HG02970 (cell line): ENCODE measurements at regions not wholly inside any gene's neighbourhood (a gene's known extent, or its start where the extent isn't known, plus 50 kb on each side); places are given as distances from the start of the nearest gene placed in this dataset.
A peak's percentile ranks its signal among the peaks of the same experiment; 100 is the strongest.

Experiments
- ATAC-seq: cut with Tn5 transposase; IDR thresholded peaks from one replicate; pipeline ENCODE4 v1.9.1; 2021; ENCODE audit warnings: mild to moderate bottlenecking, moderate library complexity, moderate number of reproducible peaks; ENCODE audit not compliant: unreplicated experiment, low FRiP score

GRCh38 chr4:154107337-154107736 lies 318.5 kb upstream of the SFRP2 start:
- ATAC-seq = no peak

- no peak for ATAC-seq
These were observed 299.9 kb upstream of the SFRP2 start for GRCh38 chr4:154088741-154089140.

GRCh38 chr4:154086247-154086646 lies 297.4 kb upstream of the SFRP2 start:
- no peak for ATAC-seq

GRCh38 chr4:154084864-154085263 lies 296.0 kb upstream of the SFRP2 start:
- ATAC-seq = no peak

- peak; percentile 48 for ATAC-seq
These were observed 294.1 kb upstream of the SFRP2 start for GRCh38 chr4:154082760-154083535.

GRCh38 chr4:154081391-154081790 lies 292.5 kb upstream of the SFRP2 start:
- no peak for ATAC-seq

- no peak for ATAC-seq
These were observed 289.8 kb upstream of the SFRP2 start for GRCh38 chr4:154078504-154079350.

- ATAC-seq = no peak
These were observed 288.0 kb upstream of the SFRP2 start for GRCh38 chr4:154076921-154077320.

- ATAC-seq = no peak
These were observed 284.4 kb upstream of the SFRP2 start for GRCh38 chr4:154073107-154073822.

- ATAC-seq = no peak
These were observed 278.9 kb upstream of the SFRP2 start for GRCh38 chr4:154067786-154068185.

GRCh38 chr4:154065368-154065767 lies 276.5 kb upstream of the SFRP2 start:
- ATAC-seq = no peak

- ATAC-seq = no peak
These were observed 275.4 kb upstream of the SFRP2 start for GRCh38 chr4:154064244-154064643.

- ATAC-seq = no peak
These were observed 260.7 kb upstream of the SFRP2 start for GRCh38 chr4:154049457-154050181.

GRCh38 chr4:154047733-154048132 lies 258.9 kb upstream of the SFRP2 start:
- ATAC-seq = no peak

- no peak for ATAC-seq
These were observed 256.0 kb upstream of the SFRP2 start for GRCh38 chr4:154044742-154045485.

GRCh38 chr4:154044108-154044531 lies 255.2 kb upstream of the SFRP2 start:
- ATAC-seq = no peak

- no peak for ATAC-seq
These were observed 252.8 kb upstream of the SFRP2 start for GRCh38 chr4:154041640-154042039.

GRCh38 chr4:154039435-154040343 lies 250.8 kb upstream of the SFRP2 start:
- ATAC-seq = no peak

GRCh38 chr4:154036856-154037255 lies 248.0 kb upstream of the SFRP2 start:
- no peak for ATAC-seq
